Right atrium auricular region (tissue), 2 donors: ENCODE measurements at regions not wholly inside any gene's neighbourhood (a gene's known extent, or its start where the extent isn't known, plus 50 kb on each side); places are given as distances from the start of the nearest gene placed in this dataset.

Source experiments
- DNase-seq: peaks from one replicate; pipeline ENCODE4 v3.0.0-alpha.2; 2019; ENCODE audit warnings: low spot score
- H3K27ac ChIP-seq, 2 donors: fragments of 200-600 bp; sonication (generic); 1 replicate in 1 of 2; 2 replicates in 1 of 2; pipeline ENCODE4 v1.5.1; 2016 to 2019
- H3K27me3 ChIP-seq, 2 donors: fragments of 200-600 bp; sonication (generic); one replicate each; pipeline versions ENCODE4 v1.5.1 to v1.6.0; 2017 to 2019
- H3K36me3 ChIP-seq: fragments of 200-600 bp; sonication (generic); one replicate; pipeline ENCODE4 v1.5.1; 2016
- H3K4me1 ChIP-seq, 2 donors: fragments of 200-600 bp; sonication (generic); one replicate each; pipeline versions ENCODE4 v1.5.1 to v1.6.0; 2017 to 2019
- H3K4me3 ChIP-seq, 2 donors: fragments of 200-600 bp; sonication (generic); 1 replicate in 1 of 2; 2 replicates in 1 of 2; pipeline ENCODE4 v1.5.1; 2017 to 2019; ENCODE audit warnings: mild to moderate bottlenecking in 1 of 2, moderate library complexity in 1 of 2
- H3K9me3 ChIP-seq, 2 donors: fragments of 200-600 bp; sonication (generic); one replicate each; pipeline ENCODE4 v1.5.1; 2019
- CTCF ChIP-seq, 2 donors: fragments of 200-600 bp; sonication (generic); IDR thresholded peaks; one replicate each; pipeline ENCODE4 v1.5.1; 2019; ENCODE audit warnings: antibody characterized with exemption in 2 of 2

- TF ChIP-seq CTCF (IDR thresholded peaks at IDR 0.05) = no peak
- H3K36me3 ChIP-seq = no peaks in the 10 kb centered on the region
- H3K4me1 ChIP-seq = no peaks in the 10 kb centered on the region
- DNase-seq = no peak
- no peak overlapping the region for H3K4me3 ChIP-seq
- H3K9me3 ChIP-seq = no peaks in the 10 kb centered on the region
- H3K27ac ChIP-seq = no peak overlapping the region
- H3K27me3 ChIP-seq = no peaks in the 10 kb centered on the region
These were observed 316.2 kb downstream of the STIM2 start for GRCh38 chr4:27176881-27177280.

GRCh38 chr4:27178061-27178460 lies 317.4 kb downstream of the STIM2 start:
- Histone ChIP-seq H3K27ac (no peak overlapping the region), H3K4me1 (no peaks in the 10 kb centered on the region), H3K4me3 (no peak overlapping the region), H3K9me3 (no peaks in the 10 kb centered on the region), H3K27me3 (no peaks in the 10 kb centered on the region), H3K36me3 (no peaks in the 10 kb centered on the region)
- no peak for DNase-seq
- TF ChIP-seq CTCF (IDR thresholded peaks at IDR 0.05) = no peak

GRCh38 chr4:27181693-27182092 lies 321.1 kb downstream of the STIM2 start:
- Histone ChIP-seq H3K27me3 (no peaks in the 10 kb centered on the region), H3K4me3 (no peak overlapping the region), H3K36me3 (no peaks in the 10 kb centered on the region), H3K27ac (no peak overlapping the region), H3K9me3 (no peaks in the 10 kb centered on the region), H3K4me1 (no peaks in the 10 kb centered on the region)
- no peak for TF ChIP-seq CTCF (IDR thresholded peaks at IDR 0.05)
- DNase-seq = no peak

- DNase-seq = no peak
- Histone ChIP-seq H3K27me3 (no peaks in the 10 kb centered on the region), H3K36me3 (no peaks in the 10 kb centered on the region), H3K4me3 (no peak overlapping the region), H3K9me3 (no peaks in the 10 kb centered on the region), H3K27ac (no peak overlapping the region), H3K4me1 (no peaks in the 10 kb centered on the region)
- TF ChIP-seq CTCF (IDR thresholded peaks at IDR 0.05) = no peak
These were observed 321.6 kb downstream of the STIM2 start for GRCh38 chr4:27182211-27182610.

- DNase-seq = no peak
- Histone ChIP-seq H3K36me3 (no peaks in the 10 kb centered on the region), H3K4me1 (no peaks in the 10 kb centered on the region), H3K4me3 (no peak overlapping the region), H3K27me3 (no peaks in the 10 kb centered on the region), H3K9me3 (no peaks in the 10 kb centered on the region), H3K27ac (no peak overlapping the region)
- TF ChIP-seq CTCF (IDR thresholded peaks at IDR 0.05) = no peak
These were observed 324.0 kb downstream of the STIM2 start for GRCh38 chr4:27184508-27185155.

- TF ChIP-seq CTCF (IDR thresholded peaks at IDR 0.05) = no peak
- Histone ChIP-seq H3K27me3 (no peaks in the 10 kb centered on the region), H3K4me3 (no peak overlapping the region), H3K4me1 (no peaks in the 10 kb centered on the region), H3K9me3 (no peaks in the 10 kb centered on the region), H3K27ac (no peak overlapping the region), H3K36me3 (no peaks in the 10 kb centered on the region)
- no peak for DNase-seq
These were observed 326.1 kb downstream of the STIM2 start for GRCh38 chr4:27186710-27187109.
